Activated naive CD4-positive, alpha-beta T cell treated with anti-CD3 and anti-CD28 coated beads, Interleukin-2, amount 10 ng/mL, durations not matched to agents 7 days and 5 days (primary cell): ENCODE measurements at regions not wholly inside any gene's neighbourhood (a gene's known extent, or its start where the extent isn't known, plus 50 kb on each side); places are given as distances from the start of the nearest gene placed in this dataset.
"Not testable (repeated sequence)": the region's sequence is repeated elsewhere in the genome, so short reads cannot be mapped to it uniquely, and the experiment has no call there.

Experiments used
- CTCF ChIA-PET: fragments of 350-600 bp; sonication (Branson Sonifier 250); formaldehyde crosslinking; loops from one replicate; lab custom pipeline; 2021; ENCODE audit warnings: antibody characterized with exemption; lab: Charles Lee
- DNase-seq: peaks from one replicate; pipeline ENCODE4 v3.0.0-alpha.2; 2020
- H3K27ac Mint-ChIP-seq: one replicate; pipeline ENCODE4 v1.8.0; 2021; ENCODE audit warnings: mild to moderate bottlenecking, moderate library complexity, mixed read lengths
- H3K27me3 Mint-ChIP-seq: one replicate; pipeline ENCODE4 v1.8.0; 2021; ENCODE audit warnings: mild to moderate bottlenecking, mixed read lengths
- H3K36me3 Mint-ChIP-seq: one replicate; pipeline ENCODE4 v1.8.0; 2021; ENCODE audit warnings: mixed read lengths
- H3K4me1 Mint-ChIP-seq: one replicate; pipeline ENCODE4 v1.8.0; 2021; ENCODE audit warnings: mixed read lengths
- H3K4me3 Mint-ChIP-seq: one replicate; pipeline ENCODE4 v1.8.0; 2021; ENCODE audit warnings: mild to moderate bottlenecking, moderate library complexity, mixed read lengths
- H3K9me3 Mint-ChIP-seq: one replicate; pipeline ENCODE4 v1.8.0; 2021; ENCODE audit warnings: mixed read lengths

GRCh38 chr12:87585882-87586557 lies 443.2 kb downstream of the C12orf50 start:
- peaks cover 6% of the 10 kb centered on the region for H3K9me3 Mint-ChIP-seq
- H3K4me3 Mint-ChIP-seq: no peak overlapping the region
- H3K4me1 Mint-ChIP-seq: no peaks in the 10 kb centered on the region
- no peaks in the 10 kb centered on the region for H3K27me3 Mint-ChIP-seq
- no peak for DNase-seq
- CTCF ChIA-PET: no interaction called here
- H3K27ac Mint-ChIP-seq: no peak overlapping the region
- no peaks in the 10 kb centered on the region for H3K36me3 Mint-ChIP-seq

DNA sequence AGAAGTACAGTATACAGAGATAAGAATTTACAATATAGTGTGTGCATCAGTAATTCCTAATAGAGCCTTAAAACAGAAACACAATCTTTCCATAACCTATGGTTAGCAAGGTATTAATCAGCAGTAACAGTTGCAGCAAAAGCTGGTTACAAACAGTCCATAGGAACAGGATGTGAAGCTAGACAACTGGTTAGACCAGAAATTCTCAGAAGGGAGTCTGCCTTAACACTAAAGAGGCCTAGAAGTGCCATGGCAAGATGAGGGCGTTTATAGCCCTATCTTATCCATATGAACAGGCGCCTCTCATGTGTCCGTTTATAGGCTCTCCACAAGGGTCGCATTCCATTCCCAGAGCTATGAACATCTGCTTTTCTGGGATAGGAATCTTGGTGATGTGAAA lies 450.1 kb downstream of the C12orf50 start:
- H3K27ac Mint-ChIP-seq, H3K9me3 Mint-ChIP-seq, H3K4me1 Mint-ChIP-seq, H3K27me3 Mint-ChIP-seq, H3K36me3 Mint-ChIP-seq, H3K4me3 Mint-ChIP-seq, CTCF ChIA-PET, DNase-seq: not testable (repeated sequence)

DNA sequence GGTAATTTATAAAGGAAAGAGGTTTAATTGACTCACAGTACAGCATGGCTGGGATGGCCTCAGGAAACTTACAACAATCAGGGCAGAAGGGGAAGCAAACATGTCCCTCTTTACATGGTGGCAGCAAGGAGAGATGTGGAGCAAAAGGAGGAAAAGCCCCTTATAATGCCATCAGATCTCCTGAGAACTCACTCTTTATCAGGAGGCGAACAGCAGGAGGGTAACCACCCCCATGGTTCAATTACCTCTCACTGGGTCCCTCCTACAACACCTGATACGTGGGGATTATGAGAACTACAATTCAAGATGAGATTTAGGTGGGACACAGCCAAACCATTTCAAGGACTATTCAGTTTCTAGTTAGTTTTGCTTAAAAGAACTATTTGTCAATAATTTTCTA lies 453.3 kb downstream of the C12orf50 start:
- no peak overlapping the region for H3K4me3 Mint-ChIP-seq
- H3K36me3 Mint-ChIP-seq: no peaks in the 10 kb centered on the region
- no peaks in the 10 kb centered on the region for H3K4me1 Mint-ChIP-seq
- DNase-seq: no peak
- H3K9me3 Mint-ChIP-seq: no peaks in the 10 kb centered on the region
- CTCF ChIA-PET: no interaction called here
- H3K27me3 Mint-ChIP-seq: no peaks in the 10 kb centered on the region
- no peak overlapping the region for H3K27ac Mint-ChIP-seq

DNA sequence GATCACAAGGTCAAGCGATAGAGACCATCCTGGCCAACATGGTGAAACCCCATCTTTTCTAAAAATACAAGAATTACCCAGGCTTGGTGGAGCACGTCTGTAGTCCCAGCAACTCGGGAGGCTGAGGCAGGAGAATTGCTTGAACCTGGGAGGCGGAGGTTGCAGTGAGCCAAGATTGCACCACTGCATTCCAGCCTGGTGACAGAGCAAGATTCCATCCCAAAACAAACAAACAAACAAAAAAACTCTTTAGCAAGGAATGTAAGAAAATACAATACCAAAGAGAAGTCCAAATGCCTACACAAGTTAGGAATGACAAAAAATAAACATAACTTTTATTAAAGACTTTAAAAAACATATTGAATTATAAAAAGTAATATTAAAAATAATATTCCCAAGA lies 462.3 kb downstream of the C12orf50 start:
- H3K9me3 Mint-ChIP-seq, H3K4me1 Mint-ChIP-seq, H3K36me3 Mint-ChIP-seq, DNase-seq, H3K4me3 Mint-ChIP-seq, H3K27me3 Mint-ChIP-seq, H3K27ac Mint-ChIP-seq, CTCF ChIA-PET: not testable (repeated sequence)

GRCh38 chr12:87556985-87557384 lies 472.2 kb downstream of the C12orf50 start:
- no peak overlapping the region for H3K27ac Mint-ChIP-seq
- no peak for DNase-seq
- no peak overlapping the region for H3K4me3 Mint-ChIP-seq
- H3K36me3 Mint-ChIP-seq: no peaks in the 10 kb centered on the region
- H3K4me1 Mint-ChIP-seq: no peaks in the 10 kb centered on the region
- no peaks in the 10 kb centered on the region for H3K27me3 Mint-ChIP-seq
- H3K9me3 Mint-ChIP-seq: peaks cover 5% of the 10 kb centered on the region
- CTCF ChIA-PET: no interaction called here

GRCh38 chr12:87531213-87531612 lies 498.0 kb downstream of the C12orf50 start:
- not testable (repeated sequence) for H3K27me3 Mint-ChIP-seq

DNA sequence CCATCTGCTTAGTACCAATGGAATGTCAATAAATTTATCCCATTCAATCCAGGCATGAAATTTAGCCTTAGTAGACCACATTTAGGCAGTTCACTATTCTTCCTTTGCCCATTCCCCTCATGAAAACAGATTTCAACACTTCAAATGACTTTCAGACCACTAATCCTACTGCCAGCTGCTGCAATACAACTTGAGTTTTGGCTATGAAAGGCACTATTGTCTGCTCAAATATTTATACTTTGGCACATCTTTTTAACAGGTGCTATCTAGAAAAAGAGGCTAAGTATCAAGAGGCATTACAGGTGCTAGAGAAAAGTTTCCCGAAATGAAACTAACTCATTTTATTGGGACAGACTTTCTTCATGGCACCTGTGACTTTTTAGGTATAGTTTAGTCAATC lies 499.8 kb downstream of the C12orf50 start:
- CTCF ChIA-PET: no interaction called here
- no peak overlapping the region for H3K27ac Mint-ChIP-seq
- H3K4me1 Mint-ChIP-seq: no peaks in the 10 kb centered on the region
- H3K36me3 Mint-ChIP-seq: no peaks in the 10 kb centered on the region
- no peak for DNase-seq
- H3K4me3 Mint-ChIP-seq: no peak overlapping the region
- peaks cover 5% of the 10 kb centered on the region for H3K9me3 Mint-ChIP-seq
- H3K27me3 Mint-ChIP-seq: no peaks in the 10 kb centered on the region

More at GRCh38 chr12:87531213-87531612, 498.0 kb downstream of the C12orf50 start:
- H3K4me3 Mint-ChIP-seq, H3K9me3 Mint-ChIP-seq, H3K4me1 Mint-ChIP-seq, H3K27ac Mint-ChIP-seq, H3K36me3 Mint-ChIP-seq, CTCF ChIA-PET, DNase-seq: not testable (repeated sequence)

- no peaks in the 10 kb centered on the region for H3K4me1 Mint-ChIP-seq
- CTCF ChIA-PET: no interaction called here
Measured at GRCh38 chr12:87520968-87521367, 508.2 kb downstream of the C12orf50 start.

GRCh38 chr12:87518481-87518880 lies 510.7 kb downstream of the C12orf50 start:
- no peak overlapping the region for H3K27ac Mint-ChIP-seq
- no peaks in the 10 kb centered on the region for H3K27me3 Mint-ChIP-seq
- peaks cover 4% of the 10 kb centered on the region for H3K9me3 Mint-ChIP-seq
- H3K36me3 Mint-ChIP-seq: no peaks in the 10 kb centered on the region
- no peaks in the 10 kb centered on the region for H3K4me1 Mint-ChIP-seq
- CTCF ChIA-PET: no interaction called here
- DNase-seq: no peak
- no peak overlapping the region for H3K4me3 Mint-ChIP-seq

More at GRCh38 chr12:87520968-87521367, 508.2 kb downstream of the C12orf50 start:
- DNase-seq: no peak
- no peaks in the 10 kb centered on the region for H3K36me3 Mint-ChIP-seq
- H3K27me3 Mint-ChIP-seq: no peaks in the 10 kb centered on the region
- no peak overlapping the region for H3K4me3 Mint-ChIP-seq
- no peak overlapping the region for H3K27ac Mint-ChIP-seq
- peaks cover 4% of the 10 kb centered on the region for H3K9me3 Mint-ChIP-seq

GRCh38 chr12:87518036-87518435 lies 511.2 kb downstream of the C12orf50 start:
- H3K36me3 Mint-ChIP-seq: no peaks in the 10 kb centered on the region
- no peaks in the 10 kb centered on the region for H3K27me3 Mint-ChIP-seq
- CTCF ChIA-PET: no interaction called here

DNA sequence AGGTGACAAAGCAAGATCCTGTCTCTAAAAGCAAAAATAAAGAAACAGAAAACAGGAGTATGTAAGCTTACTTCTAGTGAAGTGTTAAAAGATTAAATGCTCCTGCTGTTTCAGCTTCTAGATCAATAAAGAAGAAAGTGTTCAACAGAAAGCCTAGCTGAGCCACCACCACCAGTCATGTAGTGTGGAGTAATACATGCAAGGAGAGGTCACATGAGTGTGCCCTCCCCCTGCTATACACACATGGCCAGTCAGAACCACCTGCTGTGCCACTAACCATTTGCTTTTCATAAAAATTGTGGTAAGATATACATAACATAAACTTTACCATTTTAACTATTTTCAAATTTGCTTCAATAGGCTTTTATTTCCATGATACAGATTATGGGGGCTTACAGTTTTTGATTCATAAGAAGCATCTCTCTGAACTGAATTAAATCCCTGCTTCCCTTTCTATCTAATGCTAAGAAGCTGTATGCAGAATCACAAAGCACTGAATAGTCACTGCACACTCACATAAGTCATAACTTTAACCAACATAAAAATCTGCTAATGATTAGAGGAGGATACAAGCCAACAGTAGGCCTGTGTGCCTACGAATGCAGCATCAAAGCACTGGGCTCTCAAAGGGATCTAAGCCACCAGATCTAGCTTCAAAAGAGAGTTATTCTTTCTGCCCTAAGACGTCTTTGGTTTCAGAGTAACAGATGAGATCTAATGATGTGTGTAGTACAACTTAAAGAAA lies 515.5 kb downstream of the C12orf50 start:
- no peaks in the 10 kb centered on the region for H3K36me3 Mint-ChIP-seq
- H3K4me1 Mint-ChIP-seq: no peaks in the 10 kb centered on the region
- DNase-seq: no peak
- H3K27me3 Mint-ChIP-seq: no peaks in the 10 kb centered on the region
- H3K4me3 Mint-ChIP-seq: no peak overlapping the region
- CTCF ChIA-PET: no interaction called here
- peaks cover 4% of the 10 kb centered on the region for H3K9me3 Mint-ChIP-seq
- no peak overlapping the region for H3K27ac Mint-ChIP-seq

More at GRCh38 chr12:87518036-87518435, 511.2 kb downstream of the C12orf50 start:
- Mint-ChIP-seq H3K4me1 (no peaks in the 10 kb centered on the region), H3K27ac (no peak overlapping the region), H3K4me3 (no peak overlapping the region), H3K9me3 (peaks cover 4% of the 10 kb centered on the region)
- DNase-seq: no peak

DNA sequence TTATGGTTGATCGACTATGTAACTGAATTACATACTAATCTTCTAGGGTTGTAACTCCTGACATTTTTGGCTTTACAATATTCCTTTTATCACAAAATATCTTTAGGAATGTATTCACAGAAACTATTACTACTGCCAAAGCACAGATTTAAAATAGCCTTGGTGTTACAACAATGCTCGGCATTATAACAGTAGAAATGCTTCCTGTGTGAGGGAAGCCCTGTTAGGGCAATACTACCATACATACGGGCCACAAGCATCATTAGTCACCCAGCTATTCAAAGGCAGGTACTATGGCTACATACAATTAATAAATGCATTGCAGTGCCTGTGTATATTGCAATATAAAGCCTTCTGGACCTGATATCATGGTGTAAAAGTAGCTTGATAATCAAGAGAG lies 517.8 kb downstream of the C12orf50 start:
- H3K4me1 Mint-ChIP-seq: no peaks in the 10 kb centered on the region
- no peak overlapping the region for H3K4me3 Mint-ChIP-seq
- no peaks in the 10 kb centered on the region for H3K27me3 Mint-ChIP-seq
- no peak overlapping the region for H3K27ac Mint-ChIP-seq
- CTCF ChIA-PET: no interaction called here
- no peaks in the 10 kb centered on the region for H3K36me3 Mint-ChIP-seq
- peaks cover 7% of the 10 kb centered on the region for H3K9me3 Mint-ChIP-seq
- DNase-seq: no peak

DNA sequence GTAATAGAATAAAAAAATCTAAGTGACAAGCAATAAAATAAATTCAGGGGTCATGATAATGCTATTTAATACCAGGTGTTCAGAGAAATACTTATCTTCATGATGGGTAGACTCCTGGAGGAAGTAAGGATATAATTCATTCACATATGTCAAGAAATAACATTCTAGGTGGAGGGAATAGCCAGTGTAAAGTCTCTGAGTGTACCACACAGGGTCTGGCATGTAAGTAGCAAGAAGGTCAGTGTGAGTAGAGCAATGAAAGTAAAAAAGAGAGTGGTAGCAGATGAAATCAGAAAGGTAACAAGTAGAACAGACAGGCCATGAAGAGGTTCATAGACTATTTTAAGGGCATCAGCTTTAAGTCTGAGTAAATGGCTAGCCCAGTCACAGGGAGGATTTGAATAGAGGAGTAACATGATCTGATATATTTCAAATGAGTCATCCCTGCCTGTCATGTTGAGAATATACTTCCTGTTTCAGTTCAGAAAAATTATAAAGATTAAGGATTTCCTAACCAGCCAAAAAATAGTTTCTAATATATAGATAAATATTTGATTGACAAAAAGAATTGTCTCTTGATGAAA lies 519.9 kb downstream of the C12orf50 start:
- no peaks in the 10 kb centered on the region for H3K27me3 Mint-ChIP-seq
- CTCF ChIA-PET: no interaction called here
- no peaks in the 10 kb centered on the region for H3K4me1 Mint-ChIP-seq
- no peaks in the 10 kb centered on the region for H3K36me3 Mint-ChIP-seq
- no peak overlapping the region for H3K27ac Mint-ChIP-seq
- no peak for DNase-seq
- H3K4me3 Mint-ChIP-seq: no peak overlapping the region
- H3K9me3 Mint-ChIP-seq: peaks cover 5% of the 10 kb centered on the region

DNA sequence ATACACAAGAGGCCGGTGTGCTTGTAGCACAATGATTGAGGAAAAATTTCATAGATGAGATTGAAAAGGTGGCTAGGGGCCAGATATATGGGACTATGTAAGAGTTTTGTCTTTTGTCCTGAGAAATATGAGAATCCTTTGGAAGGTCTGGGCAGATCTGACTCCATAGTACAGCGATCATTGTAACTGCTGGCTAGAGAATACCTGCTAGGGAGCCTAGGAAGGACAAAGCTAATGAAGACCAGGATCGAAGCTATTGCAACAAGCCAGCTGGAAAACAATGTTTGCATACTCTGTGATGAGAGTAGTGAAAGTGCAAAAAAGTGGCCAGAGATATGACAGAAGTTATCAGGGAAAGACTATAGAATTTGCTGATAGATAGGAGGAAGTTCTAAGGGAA lies 537.6 kb downstream of the C12orf50 start:
- peaks cover 12% of the 10 kb centered on the region for H3K9me3 Mint-ChIP-seq
- no peaks in the 10 kb centered on the region for H3K4me1 Mint-ChIP-seq
- no peak overlapping the region for H3K4me3 Mint-ChIP-seq
- H3K27me3 Mint-ChIP-seq: no peaks in the 10 kb centered on the region
- CTCF ChIA-PET: no interaction called here
- H3K36me3 Mint-ChIP-seq: no peaks in the 10 kb centered on the region
- H3K27ac Mint-ChIP-seq: no peak overlapping the region
- no peak for DNase-seq

- no peaks in the 10 kb centered on the region for H3K4me1 Mint-ChIP-seq
- H3K36me3 Mint-ChIP-seq: no peaks in the 10 kb centered on the region
- H3K9me3 Mint-ChIP-seq: peaks cover 12% of the 10 kb centered on the region
- no peak for DNase-seq
- H3K27me3 Mint-ChIP-seq: no peaks in the 10 kb centered on the region
- H3K4me3 Mint-ChIP-seq: no peak overlapping the region
- CTCF ChIA-PET: no interaction called here
- no peak overlapping the region for H3K27ac Mint-ChIP-seq
Measured at GRCh38 chr12:87491089-87491488, 538.1 kb downstream of the C12orf50 start.
